ENCODE measurements at regions not wholly inside any gene's neighbourhood (a gene's known extent, or its start where the extent isn't known, plus 50 kb on each side); places are given as distances from the start of the nearest gene placed in this dataset.

DNA sequence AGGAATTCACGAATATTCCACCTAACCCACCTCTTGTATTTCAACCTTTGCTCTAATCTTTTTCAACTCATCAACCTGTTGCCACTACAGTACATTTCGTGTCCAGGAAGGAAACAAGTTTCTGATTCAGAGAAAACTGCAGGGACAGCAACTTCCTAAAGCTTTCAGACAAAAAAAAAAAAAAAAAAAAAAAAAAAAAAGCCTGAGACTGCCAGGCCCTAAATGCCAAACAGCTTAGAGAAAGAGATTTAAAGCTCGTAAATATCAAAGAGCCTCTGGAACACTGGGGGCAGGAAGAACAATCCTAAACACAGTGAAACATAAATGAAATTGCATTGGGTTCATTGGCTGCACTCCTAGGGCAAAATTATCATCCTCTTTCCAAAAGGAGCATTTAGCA is 411.2 kb upstream of the SPTLC3 start:
- TF ChIP-seq CTCF (IDR thresholded peaks at IDR 0.05; ENCODE audit: extremely low read depth in 1 of 2, insufficient read depth in 1 of 2, low read depth in 1 of 2, low read length in 2 of 2) (no peak), POLR2A (IDR thresholded peaks at IDR 0.05; ENCODE audit: low read depth, low read length) (no peak), EZH2 (IDR thresholded peaks at IDR 0.05; ENCODE audit: borderline replicate concordance, low read depth, low read length, severe bottlenecking) (no peak), POLR2AphosphoS5 (IDR thresholded peaks at IDR 0.05; ENCODE audit: insufficient read depth, low read depth, low read length) (no peak), FOS (IDR thresholded peaks at IDR 0.05; ENCODE audit: borderline replicate concordance, insufficient read depth, low read length) (no peak)
- TF ChIP-seq, protein P1, sequence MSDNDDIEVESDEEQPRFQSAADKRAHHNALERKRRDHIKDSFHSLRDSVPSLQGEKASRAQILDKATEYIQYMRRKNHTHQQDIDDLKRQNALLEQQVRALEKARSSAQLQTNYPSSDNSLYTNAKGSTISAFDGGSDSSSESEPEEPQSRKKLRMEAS (IDR thresholded peaks at IDR 0.05; ENCODE audit: insufficient read depth, insufficient read length): no peak
